HEK293 (cell line): ENCODE measurements at regions not wholly inside any gene's neighbourhood (a gene's known extent, or its start where the extent isn't known, plus 50 kb on each side); places are given as distances from the start of the nearest gene placed in this dataset.

Experiments
- CTCF ChIA-PET: fragments of 350-600 bp; formaldehyde crosslinking; extraction: SDS; loops from one replicate; lab custom pipeline; 2021; ENCODE audit warnings: antibody characterized with exemption; lab: Yijun Ruan, JAX
- POLR2A ChIA-PET: fragments of 300-600 bp; formaldehyde crosslinking; extraction: SDS; loops from one replicate; lab custom pipeline; 2020; ENCODE audit warnings: antibody characterized with exemption, inconsistent platforms; lab: Yijun Ruan, JAX
- H3K27ac ChIP-seq: fragments of 200-500 bp; sonication (Bioruptor generic); 2 replicates; pipeline ENCODE4 v1.5.1; 2014; ENCODE audit warnings: low read depth, low read length, control low read depth, inconsistent platforms; ENCODE audit errors: extremely low read depth
- H3K36me3 ChIP-seq, 2 experiments: fragments of 200-500 bp in 1 of 2; sonication (Bioruptor generic) in 1 of 2; 1 replicate in 1 of 2; 2 replicates in 1 of 2; pipeline ENCODE4 v1.5.1; 2014 to 2017; ENCODE audit warnings: inconsistent platforms in 2 of 2, low read length in 2 of 2; ENCODE audit not compliant: control insufficient read depth in 2 of 2, insufficient read depth in 1 of 2
- H3K4me1 ChIP-seq: fragments of 200-500 bp; sonication (Bioruptor generic); 2 replicates; pipeline ENCODE4 v1.5.1; 2014; ENCODE audit warnings: mild to moderate bottlenecking, low read length, inconsistent platforms; ENCODE audit not compliant: control insufficient read depth, insufficient read depth
- H3K4me3 ChIP-seq: 2 replicates; pipeline ENCODE4 v1.5.1; 2011; ENCODE audit warnings: low read depth, mild to moderate bottlenecking, control low read depth, low read length, moderate library complexity
- H3K9me3 ChIP-seq: fragments of 200-500 bp; sonication (Bioruptor generic); 2 replicates; pipeline ENCODE4 v1.5.1; 2014; ENCODE audit warnings: low read depth, low read length, inconsistent platforms; ENCODE audit not compliant: control insufficient read depth, insufficient read depth
- EGR2 ChIP-seq: fragments of 450-650 bp; formaldehyde crosslinking; IDR thresholded peaks from 2 replicates; pipeline ENCODE4 v1.5.1; 2016; ENCODE audit warnings: low read depth, missing biosample characterization, missing genetic modification characterization
- KLF17 ChIP-seq: fragments of 450-650 bp; formaldehyde crosslinking; IDR thresholded peaks from 2 replicates; pipeline ENCODE4 v1.5.1; 2016; ENCODE audit warnings: missing biosample characterization, missing genetic modification characterization
- MEIS1 ChIP-seq: sonication (generic); formaldehyde crosslinking; IDR thresholded peaks from 2 replicates; pipeline ENCODE4 v1.8.1; 2022; ENCODE audit warnings: missing genetic modification reagents, mild to moderate bottlenecking, borderline replicate concordance
- MYNN ChIP-seq: fragments of 450-650 bp; formaldehyde crosslinking; IDR thresholded peaks from 2 replicates; pipeline ENCODE4 v1.5.1; 2016; ENCODE audit warnings: missing biosample characterization, missing genetic modification characterization, borderline replicate concordance
- REPIN1 ChIP-seq: fragments of 450-650 bp; formaldehyde crosslinking; IDR thresholded peaks from 2 replicates; pipeline ENCODE4 v1.5.1; 2017; ENCODE audit warnings: missing biosample characterization, missing genetic modification characterization, low read depth
- YY2 ChIP-seq: fragments of 450-650 bp; formaldehyde crosslinking; IDR thresholded peaks from 2 replicates; pipeline ENCODE4 v1.5.1; 2016; ENCODE audit warnings: missing biosample characterization, missing genetic modification characterization
- ZBTB26 ChIP-seq: fragments of 450-650 bp; formaldehyde crosslinking; optimal IDR thresholded peaks from 2 replicates; pipeline ENCODE3; 2016; ENCODE audit warnings: missing biosample characterization, mild to moderate bottlenecking, missing genetic modification characterization
- ZNF121 ChIP-seq: fragments of 450-650 bp; formaldehyde crosslinking; IDR thresholded peaks from 2 replicates; pipeline ENCODE4 v1.5.1; 2016; ENCODE audit warnings: missing biosample characterization, missing genetic modification characterization
- ZNF133 ChIP-seq: fragments of 450-650 bp; formaldehyde crosslinking; IDR thresholded peaks from 2 replicates; pipeline ENCODE4 v1.5.1; 2016; ENCODE audit warnings: missing biosample characterization, missing genetic modification characterization
- ZNF16 ChIP-seq: fragments of 450-650 bp; formaldehyde crosslinking; IDR thresholded peaks from 2 replicates; pipeline ENCODE4 v1.5.1; 2016; ENCODE audit warnings: low read depth, missing biosample characterization, missing genetic modification characterization
- ZNF2 ChIP-seq: fragments of 450-650 bp; formaldehyde crosslinking; IDR thresholded peaks from 2 replicates; pipeline ENCODE4 v1.5.1; 2016; ENCODE audit warnings: missing biosample characterization, missing genetic modification characterization
- ZNF223 ChIP-seq: fragments of 450-650 bp; formaldehyde crosslinking; IDR thresholded peaks from 2 replicates; pipeline ENCODE4 v1.5.1; 2016; ENCODE audit warnings: missing biosample characterization, missing genetic modification characterization
- ZNF248 ChIP-seq: fragments of 450-650 bp; formaldehyde crosslinking; IDR thresholded peaks from 2 replicates; pipeline ENCODE4 v1.5.1; 2017; ENCODE audit warnings: missing biosample characterization, missing genetic modification characterization
- ZNF266 ChIP-seq: fragments of 450-650 bp; formaldehyde crosslinking; IDR thresholded peaks from 2 replicates; pipeline ENCODE4 v1.5.1; 2016; ENCODE audit warnings: missing biosample characterization, missing genetic modification characterization, low read depth
- ZNF292 ChIP-seq: fragments of 450-650 bp; formaldehyde crosslinking; IDR thresholded peaks from 2 replicates; pipeline ENCODE4 v1.5.1; 2016; ENCODE audit warnings: low read depth, missing biosample characterization, missing genetic modification characterization, borderline replicate concordance
- ZNF341 ChIP-seq: fragments of 450-650 bp; formaldehyde crosslinking; IDR thresholded peaks from 2 replicates; pipeline ENCODE4; 2016; ENCODE audit warnings: low read depth, missing biosample characterization, missing genetic modification characterization
- ZNF350 ChIP-seq: fragments of 450-650 bp; formaldehyde crosslinking; IDR thresholded peaks from 2 replicates; pipeline ENCODE4 v1.5.0; 2017; ENCODE audit warnings: missing biosample characterization, mild to moderate bottlenecking, missing genetic modification characterization
- ZNF366 ChIP-seq: fragments of 450-650 bp; formaldehyde crosslinking; conservative IDR thresholded peaks from 2 replicates; pipeline ENCODE4 v1.5.1; 2016; ENCODE audit warnings: missing biosample characterization, missing genetic modification characterization
- ZNF394 ChIP-seq: fragments of 450-650 bp; formaldehyde crosslinking; IDR thresholded peaks from 2 replicates; pipeline ENCODE4 v1.5.1; 2016; ENCODE audit warnings: missing biosample characterization, missing genetic modification characterization, mild to moderate bottlenecking, moderate library complexity, borderline replicate concordance
- ZNF529 ChIP-seq: fragments of 450-650 bp; formaldehyde crosslinking; IDR thresholded peaks from 2 replicates; pipeline ENCODE4 v1.5.1; 2017; ENCODE audit warnings: missing genetic modification characterization, missing biosample characterization; ENCODE audit not compliant: insufficient replicate concordance
- ZNF600 ChIP-seq: fragments of 450-650 bp; formaldehyde crosslinking; IDR thresholded peaks from 2 replicates; pipeline ENCODE4 v1.5.1; 2016; ENCODE audit warnings: missing biosample characterization, missing genetic modification characterization
- ZNF658 ChIP-seq: fragments of 450-650 bp; formaldehyde crosslinking; IDR thresholded peaks from 2 replicates; pipeline ENCODE4; 2016; ENCODE audit warnings: missing biosample characterization, missing genetic modification characterization
- ZNF670 ChIP-seq: fragments of 450-650 bp; formaldehyde crosslinking; IDR thresholded peaks from 2 replicates; pipeline ENCODE4 v1.5.1; 2016; ENCODE audit warnings: missing biosample characterization, missing genetic modification characterization, low read depth
- ZNF837 ChIP-seq: fragments of 450-650 bp; formaldehyde crosslinking; IDR thresholded peaks from 2 replicates; pipeline ENCODE4 v1.5.1; 2016; ENCODE audit warnings: missing biosample characterization, missing genetic modification characterization
- ZSCAN16 ChIP-seq: fragments of 450-650 bp; formaldehyde crosslinking; IDR thresholded peaks from 2 replicates; pipeline ENCODE4 v1.5.1; 2016; ENCODE audit warnings: missing biosample characterization, missing genetic modification characterization
- ZSCAN30 ChIP-seq: fragments of 450-650 bp; IDR thresholded peaks from 2 replicates; pipeline ENCODE4 v1.5.1; 2018; ENCODE audit warnings: missing biosample characterization, mild to moderate bottlenecking, missing genetic modification characterization, moderate library complexity
- TF ChIP-seq, protein P1 (sequence below): fragments of 450-650 bp; IDR thresholded peaks from 2 replicates; pipeline ENCODE4 v1.5.1; 2018; ENCODE audit warnings: missing biosample characterization, missing genetic modification characterization
- TF ChIP-seq, protein P2 (sequence below): fragments of 450-650 bp; formaldehyde crosslinking; conservative IDR thresholded peaks from 2 replicates; pipeline ENCODE4 v1.5.1; 2016; ENCODE audit warnings: low read depth, missing biosample characterization, missing genetic modification characterization
- TF ChIP-seq, protein P3 (sequence below): fragments of 450-650 bp; formaldehyde crosslinking; IDR thresholded peaks from 2 replicates; pipeline ENCODE4 v1.5.1; 2016; ENCODE audit warnings: missing biosample characterization, missing genetic modification characterization

DNA sequence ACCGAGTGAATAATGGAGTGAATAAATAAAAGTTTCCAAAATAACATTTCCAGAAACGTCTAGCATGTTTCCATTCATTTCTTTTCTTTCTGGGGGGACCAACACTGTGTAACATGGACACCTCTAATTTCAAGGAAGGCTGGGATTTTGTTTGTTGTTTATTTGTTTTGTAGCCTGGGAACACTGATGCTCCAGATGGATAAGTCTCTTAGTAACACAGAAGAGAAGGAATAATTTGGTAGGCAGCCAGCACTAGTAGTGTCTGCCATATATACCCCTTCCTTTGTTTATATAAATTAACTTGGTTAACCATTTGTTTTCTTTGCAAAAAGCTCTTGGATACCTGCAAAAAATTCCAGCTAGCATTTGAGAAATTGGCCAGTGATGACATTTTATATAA, 411.4 kb upstream of the DEPDC1 start (continued):
- TF ChIP-seq ZBTB26 (tag by site-specific recombination): no peak
- TF ChIP-seq ZNF292 (tag by site-specific recombination): no peak
- TF ChIP-seq ZSCAN30 (tag by site-specific recombination): no peak
- TF ChIP-seq ZNF223 (tag by site-specific recombination): no peak
- TF ChIP-seq MEIS1 (CRISPR knock-in tag): no peak
- no peak for TF ChIP-seq ZNF658
- TF ChIP-seq ZNF16: no peak
- no peak for TF ChIP-seq ZNF341 (tag by site-specific recombination)
- TF ChIP-seq ZNF670 (tag by site-specific recombination): no peak
- TF ChIP-seq ZNF266 (tag by site-specific recombination): no peak
- TF ChIP-seq, all 188 proteins: peak for 0

DNA sequence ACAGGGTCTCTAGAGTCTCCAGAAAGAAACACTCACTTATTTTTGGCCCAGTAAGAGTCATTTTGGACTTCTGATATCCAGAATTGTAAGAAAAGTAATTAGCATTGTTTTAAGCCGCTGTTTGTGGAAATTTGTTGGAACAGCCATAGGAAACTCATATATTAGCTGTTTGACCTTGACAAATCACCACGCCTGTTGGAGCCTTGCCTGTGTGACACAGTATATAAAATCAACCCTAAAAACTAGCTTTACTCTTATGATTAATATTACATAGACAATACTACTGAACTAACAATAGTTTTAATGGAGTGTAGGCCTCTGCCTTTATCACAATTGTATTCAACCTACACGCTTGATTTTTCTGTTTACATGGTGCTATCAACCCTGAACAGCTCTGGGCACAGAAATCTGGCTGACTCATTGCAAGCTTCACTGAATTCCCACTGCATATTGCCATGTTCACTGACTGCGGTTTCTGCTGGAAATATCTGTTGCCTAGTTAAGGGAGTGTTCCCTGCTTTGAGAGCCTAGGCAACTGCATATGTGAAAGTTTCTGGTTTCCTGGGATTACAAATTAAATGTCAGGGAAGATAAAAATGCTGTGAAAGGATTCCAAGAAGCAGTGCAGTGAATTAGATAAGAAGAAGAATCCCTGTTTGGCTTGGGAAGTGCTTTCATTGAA, 419.5 kb upstream of the DEPDC1 start:
- H3K4me1 ChIP-seq: no peaks in the 10 kb centered on the region
- POLR2A ChIA-PET: no interaction called here

More for the DNA sequence above, 419.5 kb upstream of the DEPDC1 start:
- Histone ChIP-seq H3K36me3 (no peaks in the 10 kb centered on the region), H3K27ac (no peak overlapping the region)
- TF ChIP-seq ZNF133: no peak
- TF ChIP-seq, protein P1, sequence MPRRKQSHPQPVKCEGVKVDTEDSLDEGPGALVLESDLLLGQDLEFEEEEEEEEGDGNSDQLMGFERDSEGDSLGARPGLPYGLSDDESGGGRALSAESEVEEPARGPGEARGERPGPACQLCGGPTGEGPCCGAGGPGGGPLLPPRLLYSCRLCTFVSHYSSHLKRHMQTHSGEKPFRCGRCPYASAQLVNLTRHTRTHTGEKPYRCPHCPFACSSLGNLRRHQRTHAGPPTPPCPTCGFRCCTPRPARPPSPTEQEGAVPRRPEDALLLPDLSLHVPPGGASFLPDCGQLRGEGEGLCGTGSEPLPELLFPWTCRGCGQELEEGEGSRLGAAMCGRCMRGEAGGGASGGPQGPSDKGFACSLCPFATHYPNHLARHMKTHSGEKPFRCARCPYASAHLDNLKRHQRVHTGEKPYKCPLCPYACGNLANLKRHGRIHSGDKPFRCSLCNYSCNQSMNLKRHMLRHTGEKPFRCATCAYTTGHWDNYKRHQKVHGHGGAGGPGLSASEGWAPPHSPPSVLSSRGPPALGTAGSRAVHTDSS (tag by site-specific recombination): no peak
- no peak for TF ChIP-seq ZNF366 (tag by site-specific recombination)
- no peak for TF ChIP-seq YY2
- TF ChIP-seq ZNF394 (tag by site-specific recombination): no peak
- TF ChIP-seq, protein P2, sequence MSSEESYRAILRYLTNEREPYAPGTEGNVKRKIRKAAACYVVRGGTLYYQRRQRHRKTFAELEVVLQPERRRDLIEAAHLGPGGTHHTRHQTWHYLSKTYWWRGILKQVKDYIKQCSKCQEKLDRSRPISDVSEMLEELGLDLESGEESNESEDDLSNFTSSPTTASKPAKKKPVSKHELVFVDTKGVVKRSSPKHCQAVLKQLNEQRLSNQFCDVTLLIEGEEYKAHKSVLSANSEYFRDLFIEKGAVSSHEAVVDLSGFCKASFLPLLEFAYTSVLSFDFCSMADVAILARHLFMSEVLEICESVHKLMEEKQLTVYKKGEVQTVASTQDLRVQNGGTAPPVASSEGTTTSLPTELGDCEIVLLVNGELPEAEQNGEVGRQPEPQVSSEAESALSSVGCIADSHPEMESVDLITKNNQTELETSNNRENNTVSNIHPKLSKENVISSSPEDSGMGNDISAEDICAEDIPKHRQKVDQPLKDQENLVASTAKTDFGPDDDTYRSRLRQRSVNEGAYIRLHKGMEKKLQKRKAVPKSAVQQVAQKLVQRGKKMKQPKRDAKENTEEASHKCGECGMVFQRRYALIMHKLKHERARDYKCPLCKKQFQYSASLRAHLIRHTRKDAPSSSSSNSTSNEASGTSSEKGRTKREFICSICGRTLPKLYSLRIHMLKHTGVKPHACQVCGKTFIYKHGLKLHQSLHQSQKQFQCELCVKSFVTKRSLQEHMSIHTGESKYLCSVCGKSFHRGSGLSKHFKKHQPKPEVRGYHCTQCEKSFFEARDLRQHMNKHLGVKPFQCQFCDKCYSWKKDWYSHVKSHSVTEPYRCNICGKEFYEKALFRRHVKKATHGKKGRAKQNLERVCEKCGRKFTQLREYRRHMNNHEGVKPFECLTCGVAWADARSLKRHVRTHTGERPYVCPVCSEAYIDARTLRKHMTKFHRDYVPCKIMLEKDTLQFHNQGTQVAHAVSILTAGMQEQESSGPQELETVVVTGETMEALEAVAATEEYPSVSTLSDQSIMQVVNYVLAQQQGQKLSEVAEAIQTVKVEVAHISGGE (tag by site-specific recombination): no peak
- no peak for TF ChIP-seq ZNF600 (tag by site-specific recombination)
- no peak for TF ChIP-seq REPIN1 (tag by site-specific recombination)
- TF ChIP-seq, protein P3, sequence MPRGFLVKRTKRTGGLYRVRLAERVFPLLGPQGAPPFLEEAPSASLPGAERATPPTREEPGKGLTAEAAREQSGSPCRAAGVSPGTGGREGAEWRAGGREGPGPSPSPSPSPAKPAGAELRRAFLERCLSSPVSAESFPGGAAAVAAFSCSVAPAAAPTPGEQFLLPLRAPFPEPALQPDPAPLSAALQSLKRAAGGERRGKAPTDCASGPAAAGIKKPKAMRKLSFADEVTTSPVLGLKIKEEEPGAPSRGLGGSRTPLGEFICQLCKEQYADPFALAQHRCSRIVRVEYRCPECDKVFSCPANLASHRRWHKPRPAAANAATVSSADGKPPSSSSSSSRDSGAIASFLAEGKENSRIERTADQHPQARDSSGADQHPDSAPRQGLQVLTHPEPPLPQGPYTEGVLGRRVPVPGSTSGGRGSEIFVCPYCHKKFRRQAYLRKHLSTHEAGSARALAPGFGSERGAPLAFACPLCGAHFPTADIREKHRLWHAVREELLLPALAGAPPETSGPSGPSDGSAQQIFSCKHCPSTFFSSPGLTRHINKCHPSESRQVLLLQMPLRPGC (tag by site-specific recombination): no peak
- TF ChIP-seq ZNF2 (tag by site-specific recombination): no peak
- TF ChIP-seq ZNF529 (tag by site-specific recombination): no peak
- no peak for TF ChIP-seq EGR2 (tag by site-specific recombination)
- no peak for TF ChIP-seq ZSCAN16 (tag by site-specific recombination)
- no peak for TF ChIP-seq ZNF248 (tag by site-specific recombination)
- no peak for TF ChIP-seq ZNF121 (tag by site-specific recombination)
- no peak for TF ChIP-seq ZNF837 (tag by site-specific recombination)
- TF ChIP-seq MYNN: no peak
- TF ChIP-seq ZNF350 (tag by site-specific recombination): no peak
- no peak for TF ChIP-seq KLF17 (tag by site-specific recombination)
- TF ChIP-seq, all 188 proteins: peak for 0
- Histone ChIP-seq H3K9me3 (no peaks in the 10 kb centered on the region), H3K4me3 (no peak overlapping the region)
- CTCF ChIA-PET: no interaction called here
